OCI-LY3 (cell line): ENCODE measurements at regions not wholly inside any gene's neighbourhood (a gene's known extent, or its start where the extent isn't known, plus 50 kb on each side); places are given as distances from the start of the nearest gene placed in this dataset.

Experiments
- CTCF ChIP-seq: fragments of 200-600, 300-600 bp; sonication (generic); IDR thresholded peaks from 2 replicates; pipeline ENCODE4 v1.5.1; 2014; ENCODE audit warnings: antibody characterized with exemption, low read length, low read depth
- EZH2phosphoT487 ChIP-seq: fragments of 200-600 bp; shearing (Covaris generic); IDR thresholded peaks from 2 replicates; pipeline ENCODE4 v1.6.1; 2018; ENCODE audit warnings: antibody characterized with exemption, mixed run types, low read depth

- TF ChIP-seq CTCF (no peak), EZH2phosphoT487 (no peak)
Measured at GRCh38 chr12:115666168-115666567, 611.3 kb downstream of the MED13L start.
